Endothelial cell of umbilical vein (primary cell): ENCODE measurements at regions not wholly inside any gene's neighbourhood (a gene's known extent, or its start where the extent isn't known, plus 50 kb on each side); places are given as distances from the start of the nearest gene placed in this dataset.

ENCODE experiments used
- BruUV-seq: library from RNA; stranded (reverse); fragments of 400-500 nt; replicated peaks from 2 replicates; lab custom pipeline; 2021; lab: Mats Ljungman, UMichigan
- CTCF ChIA-PET: fragments of 300-600, 350-600 bp; sonication (Branson Sonifier 250); formaldehyde crosslinking; loops from one replicate; lab custom pipeline; 2021; ENCODE audit warnings: antibody characterized with exemption, inconsistent platforms; lab: Charles Lee
- POLR2A ChIA-PET: fragments of 300-600, 350-600 bp; sonication (Branson Sonifier 250); formaldehyde crosslinking; loops from one replicate; lab custom pipeline; 2021; ENCODE audit warnings: antibody characterized with exemption, inconsistent platforms; lab: Charles Lee
- DNase-seq: peaks from one replicate; pipeline ENCODE4 v3.0.0-alpha.2; 2011; ENCODE audit warnings: low read depth, low spot score
- FAIRE-seq: peaks from 2 replicates; lab custom pipeline; 2011; peaks lifted over from hg19 to GRCh38; lab: Jason Lieb, UNC
- H2AFZ ChIP-seq: 2 replicates; pipeline ENCODE4 v1.6.0; 2012; ENCODE audit warnings: low read depth, low read length, control low read depth, inconsistent platforms
- H3K27ac ChIP-seq: 2 replicates; pipeline ENCODE4 v1.5.1; 2011; ENCODE audit warnings: low read depth, mild to moderate bottlenecking, control low read depth, low read length, moderate library complexity; ENCODE audit not compliant: insufficient read depth
- H3K27me3 ChIP-seq, 2 experiments: 2 replicates each; pipeline versions ENCODE4 v1.6.0 to v1.6.1; 2011; ENCODE audit warnings: low read length in 2 of 2, mixed read lengths in 1 of 2; ENCODE audit not compliant: control insufficient read depth in 2 of 2, insufficient read depth in 2 of 2
- H3K36me3 ChIP-seq, 2 experiments: 2 replicates in 1 of 2; 3 replicates in 1 of 2; pipeline ENCODE4 v1.5.1; 2011; ENCODE audit warnings: low read length in 2 of 2, mild to moderate bottlenecking in 1 of 2, moderate library complexity in 1 of 2; ENCODE audit not compliant: control insufficient read depth in 2 of 2, insufficient read depth in 2 of 2; ENCODE audit errors: extremely low read depth in 1 of 2
- H3K4me1 ChIP-seq: 3 replicates; pipeline ENCODE4 v1.5.1; 2011; ENCODE audit warnings: mild to moderate bottlenecking, low read length; ENCODE audit not compliant: control insufficient read depth, insufficient read depth; ENCODE audit errors: extremely low read depth
- H3K4me2 ChIP-seq: 2 replicates; pipeline ENCODE4 v1.6.1; 2011; ENCODE audit warnings: low read length, control low read depth, mixed read lengths; ENCODE audit not compliant: insufficient read depth
- H3K4me3 ChIP-seq, 3 experiments: fragments of 200-600 bp in 1 of 3; sonication (generic), shearing (Covaris generic) in 1 of 3; replicated peaks in 1 of 3; 2 replicates each; pipeline ENCODE4 v1.5.1; 2011 to 2016; ENCODE audit warnings: control low read depth in 3 of 3, low read length in 3 of 3, mild to moderate bottlenecking in 2 of 3, inconsistent platforms in 1 of 3, low read depth in 1 of 3, moderate library complexity in 1 of 3; ENCODE audit not compliant: insufficient read depth in 1 of 3
- H3K79me2 ChIP-seq: 2 replicates; pipeline ENCODE4 v1.6.0; 2012; ENCODE audit warnings: low read length, inconsistent platforms; ENCODE audit not compliant: control insufficient read depth, insufficient read depth
- H3K9ac ChIP-seq: replicated peaks from 2 replicates; pipeline ENCODE3; 2011; ENCODE audit warnings: low read length, control low read depth; ENCODE audit not compliant: insufficient read depth; ENCODE audit errors: extremely low read depth
- H3K9me1 ChIP-seq: replicated peaks from 3 replicates; pipeline ENCODE4 v1.6.0; 2011; ENCODE audit warnings: mild to moderate bottlenecking, low read length; ENCODE audit not compliant: control insufficient read depth, insufficient read depth; ENCODE audit errors: extremely low read depth
- H3K9me3 ChIP-seq: replicated peaks from 2 replicates; pipeline ENCODE4 v1.5.1; 2012; ENCODE audit warnings: low read length, inconsistent platforms; ENCODE audit not compliant: control insufficient read depth, insufficient read depth
- H4K20me1 ChIP-seq: replicated peaks from 2 replicates; pipeline ENCODE3; 2011; ENCODE audit warnings: mild to moderate bottlenecking, low read length; ENCODE audit not compliant: control insufficient read depth, insufficient read depth; ENCODE audit errors: extremely low read depth
- EZH2 ChIP-seq: IDR thresholded peaks from 2 replicates; pipeline ENCODE4 v1.6.1; 2012; ENCODE audit warnings: borderline replicate concordance, low read depth, mild to moderate bottlenecking, moderate library complexity, low read length, inconsistent platforms; ENCODE audit not compliant: severe bottlenecking
- FOS ChIP-seq: IDR thresholded peaks from 2 replicates; pipeline ENCODE4 v1.6.1; 2011; ENCODE audit warnings: mild to moderate bottlenecking, low read length, moderate library complexity, borderline replicate concordance; ENCODE audit not compliant: insufficient read depth
- GATA2 ChIP-seq: IDR thresholded peaks from 2 replicates; pipeline ENCODE4 v1.7.0; 2011; ENCODE audit warnings: low read depth, mild to moderate bottlenecking, moderate library complexity, mixed read lengths, low read length; ENCODE audit not compliant: insufficient read length, insufficient read depth
- JUN ChIP-seq: IDR thresholded peaks from 2 replicates; pipeline ENCODE4 v1.6.1; 2011; ENCODE audit warnings: borderline replicate concordance, low read depth; ENCODE audit not compliant: insufficient read length, insufficient read depth
- MYC ChIP-seq: IDR thresholded peaks from one replicate; pipeline ENCODE4 v1.6.1; 2011; ENCODE audit warnings: mild to moderate bottlenecking, low read depth, low read length
- POLR2A ChIP-seq: IDR thresholded peaks from 2 replicates; pipeline ENCODE4 v1.6.1; 2012; ENCODE audit warnings: low read depth, mild to moderate bottlenecking, control low read depth, low read length
- POLR2AphosphoS5 ChIP-seq: IDR thresholded peaks from 2 replicates; pipeline ENCODE4 v1.6.1; 2012; ENCODE audit warnings: low read depth, mild to moderate bottlenecking, control low read depth, low read length, moderate library complexity; ENCODE audit not compliant: insufficient read depth
- dilution Hi-C: fragments of 300-500 bp; cut with MboI; formaldehyde crosslinking; loops from one replicate; pipeline ENCODE4 v1.15.0; 2019; ENCODE audit warnings: low sequenced_read_pairs; ENCODE audit not compliant: extremely low pct_ligation_motif_present
- intact Hi-C: fragments of 100-400 bp; cut with micrococcal nuclease; formaldehyde crosslinking; loops from one replicate; pipeline ENCODE4 v1.10.0; 2022
- TF ChIP-seq, protein P1 (sequence below): IDR thresholded peaks from 2 replicates; pipeline ENCODE4 v1.6.1; 2011; ENCODE audit not compliant: insufficient read depth, insufficient read length
- TF ChIP-seq, protein P2 (sequence below), 2 donors: IDR thresholded peaks; 1 replicate in 1 of 2; 2 replicates in 1 of 2; pipeline ENCODE4 v1.5.1; 2011; ENCODE audit warnings: low read length in 2 of 2, mild to moderate bottlenecking in 2 of 2, moderate library complexity in 2 of 2, control low read depth in 1 of 2, inconsistent platforms in 1 of 2, low read depth in 1 of 2; ENCODE audit not compliant: insufficient read depth in 1 of 2; ENCODE audit errors: extremely low read depth in 1 of 2

DNA sequence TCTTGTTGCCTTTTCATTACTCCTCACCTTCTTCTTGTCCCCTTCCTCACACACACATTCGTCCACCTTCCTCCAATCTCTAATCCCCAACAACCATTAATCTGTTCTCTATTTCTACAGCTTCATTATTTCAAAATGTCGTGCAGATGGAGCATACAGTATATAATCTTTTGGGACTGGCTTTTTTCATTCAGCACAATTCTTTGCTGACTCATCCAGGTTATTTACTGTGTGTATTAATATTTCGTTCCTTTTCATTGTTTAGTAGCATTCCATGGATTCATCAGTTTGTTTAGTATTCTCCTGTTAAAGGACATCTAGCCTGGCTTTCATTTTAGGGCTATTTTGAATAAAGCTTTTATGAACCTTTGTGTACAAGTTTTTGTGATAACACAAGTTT, 159.3 kb downstream of the PTPN20 start:
- dilution Hi-C loops, result no loop called here
- Histone ChIP-seq H3K4me2 (no peak overlapping the region), H3K4me1 (no peaks in the 10 kb centered on the region), H3K27ac (no peak overlapping the region), H3K9me1 (no peaks in the 10 kb centered on the region), H3K36me3 (no peaks in the 10 kb centered on the region), H3K4me3 (no peak overlapping the region), H3K27me3 (no peaks in the 10 kb centered on the region), H3K9ac (no peak overlapping the region), H4K20me1 (no peaks in the 10 kb centered on the region), H3K79me2 (no peaks in the 10 kb centered on the region), H3K9me3 (no peaks in the 10 kb centered on the region), H2AFZ (no peak overlapping the region)
- BruUV-seq, result no TSS peak
- ChIA-PET POLR2A (no interaction called here), CTCF (interaction anchor here (1.1 kb wide), 1 partner anchor 23 kb away, joined by 3 read pairs; no protein-coding TSS in a partner anchor)
- FAIRE-seq (no peak), DNase-seq (no peak)
- TF ChIP-seq JUN (no peak), POLR2AphosphoS5 (no peak), FOS (no peak), GATA2 (no peak), MYC (no peak), POLR2A (no peak), EZH2 (no peak)
- TF ChIP-seq, protein P1, sequence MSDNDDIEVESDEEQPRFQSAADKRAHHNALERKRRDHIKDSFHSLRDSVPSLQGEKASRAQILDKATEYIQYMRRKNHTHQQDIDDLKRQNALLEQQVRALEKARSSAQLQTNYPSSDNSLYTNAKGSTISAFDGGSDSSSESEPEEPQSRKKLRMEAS, result no peak
- TF ChIP-seq, protein P2, sequence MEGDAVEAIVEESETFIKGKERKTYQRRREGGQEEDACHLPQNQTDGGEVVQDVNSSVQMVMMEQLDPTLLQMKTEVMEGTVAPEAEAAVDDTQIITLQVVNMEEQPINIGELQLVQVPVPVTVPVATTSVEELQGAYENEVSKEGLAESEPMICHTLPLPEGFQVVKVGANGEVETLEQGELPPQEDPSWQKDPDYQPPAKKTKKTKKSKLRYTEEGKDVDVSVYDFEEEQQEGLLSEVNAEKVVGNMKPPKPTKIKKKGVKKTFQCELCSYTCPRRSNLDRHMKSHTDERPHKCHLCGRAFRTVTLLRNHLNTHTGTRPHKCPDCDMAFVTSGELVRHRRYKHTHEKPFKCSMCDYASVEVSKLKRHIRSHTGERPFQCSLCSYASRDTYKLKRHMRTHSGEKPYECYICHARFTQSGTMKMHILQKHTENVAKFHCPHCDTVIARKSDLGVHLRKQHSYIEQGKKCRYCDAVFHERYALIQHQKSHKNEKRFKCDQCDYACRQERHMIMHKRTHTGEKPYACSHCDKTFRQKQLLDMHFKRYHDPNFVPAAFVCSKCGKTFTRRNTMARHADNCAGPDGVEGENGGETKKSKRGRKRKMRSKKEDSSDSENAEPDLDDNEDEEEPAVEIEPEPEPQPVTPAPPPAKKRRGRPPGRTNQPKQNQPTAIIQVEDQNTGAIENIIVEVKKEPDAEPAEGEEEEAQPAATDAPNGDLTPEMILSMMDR (IDR thresholded peaks at IDR 0.05; ENCODE audit: extremely low read depth in 1 of 2, insufficient read depth in 1 of 2, low read depth in 1 of 2, low read length in 2 of 2), result no peak
- intact Hi-C loops, result no loop called here
